GM12872 (cell line): ENCODE measurements at regions not wholly inside any gene's neighbourhood (a gene's known extent, or its start where the extent isn't known, plus 50 kb on each side); places are given as distances from the start of the nearest gene placed in this dataset.

Experiments used
- CTCF ChIP-seq: IDR thresholded peaks from 3 replicates; pipeline ENCODE4 v1.5.1; 2011; ENCODE audit warnings: low read depth, mild to moderate bottlenecking, low read length, moderate library complexity; ENCODE audit not compliant: insufficient read depth

DNA sequence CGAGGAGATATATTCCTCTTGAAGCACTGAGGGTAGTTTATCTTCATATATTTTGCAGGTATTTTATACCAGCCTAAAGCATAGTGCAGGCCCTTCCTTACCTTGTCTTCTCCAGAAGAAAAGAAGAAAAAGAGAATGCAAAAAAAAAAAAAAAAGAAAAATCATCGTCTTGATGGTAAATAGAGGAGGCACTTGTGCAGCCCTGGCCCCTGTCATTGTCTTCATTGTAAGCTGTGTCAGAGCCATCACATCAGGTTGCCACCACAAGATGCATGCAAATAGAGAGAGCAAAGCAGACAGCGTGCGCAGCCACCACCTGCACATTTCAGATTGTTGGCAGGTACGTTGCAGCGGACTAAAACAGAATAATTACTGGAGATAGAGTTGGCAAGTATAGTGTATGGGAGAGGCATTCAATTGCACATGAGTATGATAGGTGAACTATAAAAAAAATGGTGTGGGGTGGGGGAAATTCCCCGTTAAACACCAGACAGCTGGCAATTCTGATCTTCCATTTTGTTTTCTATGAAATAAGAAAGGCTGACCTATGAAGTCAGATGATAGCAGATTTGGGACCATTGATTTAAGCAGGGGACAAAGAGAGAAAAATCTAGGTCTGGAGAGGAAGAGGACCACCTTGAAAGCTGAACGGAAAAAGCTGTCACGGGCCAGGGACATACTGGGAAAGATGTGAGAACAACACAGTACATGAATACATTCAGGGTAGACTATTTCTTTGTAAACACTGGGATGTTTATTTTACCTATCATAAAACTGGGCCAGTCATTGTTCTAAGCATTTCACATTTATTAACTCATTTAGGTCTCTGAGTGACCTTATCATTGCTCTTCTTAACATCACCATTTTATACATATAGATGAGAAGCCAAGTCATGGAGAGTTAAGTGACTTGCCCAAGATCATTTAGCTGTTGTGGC, 306.3 kb upstream of the SP8 start:
- TF ChIP-seq CTCF: no peak

DNA sequence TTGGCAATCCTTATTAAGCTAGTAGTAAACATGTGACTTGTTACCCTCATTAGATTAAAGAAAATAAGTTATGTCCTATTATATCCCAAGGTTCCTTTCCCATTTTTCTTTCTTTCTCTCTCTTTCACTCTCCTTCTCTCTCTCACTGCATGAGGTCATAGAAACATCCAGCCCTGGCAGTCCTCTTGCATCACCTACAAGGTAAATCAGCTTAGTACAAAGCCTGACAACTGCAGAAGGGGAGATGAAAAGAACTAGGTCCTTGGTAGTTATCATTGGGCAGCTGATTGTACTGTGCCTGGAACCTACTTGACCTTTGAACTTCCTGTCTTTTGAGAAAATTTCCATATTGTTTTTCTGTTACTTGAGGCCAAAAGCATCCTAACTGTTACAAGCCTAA, 307.9 kb upstream of the SP8 start:
- no peak for TF ChIP-seq CTCF

- no peak for TF ChIP-seq CTCF
Observed at GRCh38 chr7:21099432-21099831, 312.7 kb upstream of the SP8 start.

GRCh38 chr7:21099955-21100354, 313.3 kb upstream of the SP8 start:
- no peak for TF ChIP-seq CTCF

GRCh38 chr7:21101541-21101940, 314.9 kb upstream of the SP8 start:
- TF ChIP-seq CTCF: no peak

DNA sequence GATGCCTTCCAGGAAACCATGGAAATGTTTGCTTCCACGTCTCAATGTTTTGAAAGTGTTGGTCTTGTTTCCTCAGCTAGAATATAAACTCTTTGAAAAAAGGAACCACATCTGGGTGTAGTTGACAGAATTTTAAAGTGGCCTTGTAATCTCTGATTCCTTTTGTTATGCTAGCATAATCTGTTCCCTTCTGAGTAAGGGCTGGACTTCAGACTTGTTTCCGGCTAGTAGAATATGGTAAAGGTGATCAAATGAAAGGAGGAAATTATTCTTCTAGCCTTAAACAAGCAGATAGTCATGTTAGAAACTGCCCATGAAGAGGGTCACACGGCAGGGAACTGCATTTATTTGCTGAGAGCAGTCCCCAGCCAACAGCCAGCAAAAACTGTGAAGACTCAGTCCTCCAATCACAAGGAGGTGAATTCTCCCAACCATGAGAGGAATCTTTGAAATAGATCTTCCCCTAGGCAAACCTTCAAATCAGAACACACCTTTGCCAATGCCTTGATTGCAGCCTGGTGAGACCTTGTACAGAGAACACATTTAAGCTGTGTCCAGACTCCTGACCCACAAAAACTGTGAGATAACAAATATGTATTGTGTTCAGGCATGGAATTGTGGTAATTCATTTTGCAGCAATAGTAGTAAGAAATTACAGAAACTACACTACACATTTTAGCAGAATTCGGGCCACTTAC, 316.9 kb upstream of the SP8 start:
- no peak for TF ChIP-seq CTCF

DNA sequence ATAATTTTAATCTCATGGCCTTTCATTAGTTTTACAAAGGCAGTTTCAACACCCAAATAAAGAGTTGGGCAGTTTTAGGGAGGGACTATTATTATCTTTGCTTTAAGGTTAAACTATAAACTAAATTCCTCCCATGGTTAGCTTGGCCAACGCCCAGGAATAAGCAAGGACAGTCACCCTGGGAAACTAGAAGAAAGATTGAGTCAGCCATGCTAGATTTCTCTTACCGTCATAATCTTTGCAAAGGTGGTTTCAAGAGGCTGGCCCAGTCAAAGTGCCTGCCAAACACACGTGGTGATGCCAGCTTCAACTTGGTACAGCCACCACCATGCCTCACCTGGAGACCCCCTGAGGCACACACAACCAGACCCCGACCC, 317.4 kb upstream of the SP8 start:
- no peak for TF ChIP-seq CTCF
